ENCODE measurements at regions not wholly inside any gene's neighbourhood (a gene's known extent, or its start where the extent isn't known, plus 50 kb on each side); places are given as distances from the start of the nearest gene placed in this dataset.
"Not testable (repeated sequence)": the region's sequence is repeated elsewhere in the genome, so short reads cannot be mapped to it uniquely, and the experiment has no call there.

DNA sequence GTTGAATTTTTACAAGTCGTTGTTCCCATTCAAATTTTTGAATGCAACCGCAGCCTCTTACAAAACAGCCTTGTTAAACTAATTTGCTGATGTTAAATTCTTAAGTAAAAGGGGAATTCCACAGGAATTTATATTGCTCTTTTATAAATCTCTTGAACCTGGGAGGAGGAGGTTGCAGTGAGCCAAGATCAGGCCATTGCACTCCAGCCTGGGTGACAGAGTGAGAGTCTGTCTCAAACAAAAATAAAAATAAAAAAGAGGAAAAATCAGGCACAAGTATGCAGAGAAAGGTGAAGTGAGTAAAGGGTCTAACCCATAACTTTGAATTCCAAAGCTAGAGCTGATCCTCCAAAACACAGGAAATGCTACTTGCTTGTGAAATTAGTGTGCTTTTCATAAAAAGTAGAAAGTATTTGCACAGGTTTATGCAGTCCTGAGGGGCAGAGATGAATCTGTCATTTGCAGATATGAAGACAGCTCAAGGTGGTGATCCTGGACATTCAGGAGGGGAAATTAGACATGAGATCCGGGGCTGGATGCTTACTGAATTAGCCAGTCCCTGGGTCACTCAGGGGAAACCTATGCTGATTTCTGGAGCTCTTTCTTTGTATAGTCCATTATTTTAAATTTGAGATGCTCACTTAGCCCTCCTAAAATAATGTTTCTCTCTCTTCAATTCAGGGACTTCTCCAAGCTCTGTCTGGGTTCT is 53.7 kb downstream of the OR11H2 start:
- not testable (repeated sequence) for H3K27me3 ChIP-seq (ENCODE audit: control insufficient read depth, insufficient read depth, low read length); DNase-seq (ENCODE audit: low read depth); H3K4me3 ChIP-seq (ENCODE audit: low read depth, low read length); FAIRE-seq; H3K36me3 ChIP-seq (ENCODE audit: control insufficient read depth, insufficient read depth, low read length)

DNA sequence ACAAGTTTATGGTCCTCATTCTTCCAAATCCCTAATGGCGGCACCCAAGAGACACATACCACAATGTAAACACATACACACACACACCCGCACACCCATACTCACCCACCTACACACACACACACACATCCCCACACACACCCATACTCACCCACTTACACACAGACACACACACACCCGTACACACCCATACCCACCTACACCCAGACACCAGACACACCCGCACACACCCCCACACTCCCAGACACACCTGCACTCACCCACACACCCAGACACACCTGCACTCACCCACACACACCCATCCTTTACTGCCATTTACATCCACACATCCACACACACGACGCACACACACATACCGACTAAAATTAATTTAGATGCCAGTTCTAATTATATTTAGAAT is 55.0 kb downstream of the OR11H2 start:
- not testable (repeated sequence) for DNase-seq (ENCODE audit: low read depth); H3K27me3 ChIP-seq (ENCODE audit: control insufficient read depth, insufficient read depth, low read length); H3K36me3 ChIP-seq (ENCODE audit: control insufficient read depth, insufficient read depth, low read length); H3K4me3 ChIP-seq (ENCODE audit: low read depth, low read length)
- FAIRE-seq = peak; percentile 50

DNA sequence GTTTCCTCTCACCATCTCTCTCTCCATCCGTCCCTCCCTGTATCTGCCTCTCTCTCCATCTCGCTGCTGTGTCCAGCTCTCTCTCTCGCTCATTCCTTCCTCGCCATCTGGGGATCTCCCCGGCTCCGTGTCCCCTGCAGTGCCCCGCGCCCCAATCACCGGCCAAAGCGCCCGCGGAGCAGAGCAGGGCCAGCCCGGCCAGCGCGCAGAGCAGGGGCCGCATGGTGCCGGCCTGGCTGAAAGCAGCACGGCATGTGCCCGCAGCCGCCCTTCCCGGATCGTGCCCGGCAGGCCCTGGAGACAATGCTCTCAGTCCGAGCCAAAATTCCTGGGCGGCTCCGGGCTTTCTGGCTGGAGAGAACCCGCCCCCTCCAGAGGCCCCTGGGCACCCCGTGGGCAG is 75.1 kb downstream of the OR11H2 start:
- not testable (repeated sequence) for H3K4me3 ChIP-seq (ENCODE audit: low read depth, low read length); FAIRE-seq

DNA sequence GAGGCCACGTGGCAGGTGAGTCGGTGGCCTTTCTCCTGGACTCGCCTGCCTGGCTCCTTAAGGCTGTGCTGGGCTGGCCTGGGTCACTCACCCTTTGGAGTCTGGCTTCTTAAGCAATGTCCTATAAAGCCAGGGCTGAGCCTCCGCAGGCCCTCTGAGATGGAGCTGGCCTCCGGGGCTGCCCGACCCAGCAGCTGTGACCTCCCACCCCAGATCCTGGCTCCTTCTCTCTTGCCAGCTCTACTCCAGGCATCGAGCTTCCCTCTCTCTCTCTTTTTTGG is 75.7 kb downstream of the OR11H2 start:
- not testable (repeated sequence) for H3K27me3 ChIP-seq (ENCODE audit: control insufficient read depth, insufficient read depth, low read length); H3K36me3 ChIP-seq (ENCODE audit: control insufficient read depth, insufficient read depth, low read length); FAIRE-seq

More for the DNA sequence above, 75.1 kb downstream of the OR11H2 start:
- H3K27me3 ChIP-seq (ENCODE audit: control insufficient read depth, insufficient read depth, low read length); DNase-seq (ENCODE audit: low read depth); H3K36me3 ChIP-seq (ENCODE audit: control insufficient read depth, insufficient read depth, low read length): not testable (repeated sequence)

DNA sequence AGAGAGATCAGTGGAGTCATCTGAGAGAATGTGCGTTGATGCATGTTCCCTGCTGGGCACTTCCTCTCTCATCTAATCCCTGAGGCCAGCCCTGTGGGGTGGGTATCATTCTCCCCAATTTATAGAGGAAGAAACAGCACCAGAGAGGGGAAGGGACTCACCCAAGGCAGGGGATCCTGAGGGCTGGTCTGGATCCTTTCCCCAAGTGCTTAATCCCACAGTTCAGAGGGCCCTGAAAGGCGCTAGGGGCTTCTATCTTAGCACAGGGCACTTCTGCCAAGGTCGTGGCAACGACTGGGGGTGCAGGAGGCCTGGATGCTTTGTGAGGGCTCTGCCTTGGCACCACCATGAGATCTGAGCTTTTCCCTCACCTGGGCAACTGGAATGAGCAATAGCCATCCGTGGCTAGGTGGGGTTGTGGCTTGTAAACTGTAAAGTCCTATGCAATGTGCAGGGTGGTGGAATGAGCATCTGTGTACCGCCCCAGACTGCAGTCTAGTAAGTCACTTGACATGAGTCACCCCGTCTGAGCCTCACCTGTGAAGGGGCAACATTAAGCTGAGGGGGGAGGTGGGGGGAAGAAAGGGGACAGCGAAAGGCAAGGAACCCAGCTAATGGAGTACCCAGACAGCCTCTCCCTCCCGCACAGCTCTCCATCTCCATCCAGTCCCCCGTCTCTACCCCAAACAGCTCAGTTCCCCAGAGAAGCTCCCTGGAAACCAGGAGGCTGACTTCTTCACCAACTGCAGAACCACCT is 76.2 kb downstream of the OR11H2 start:
- not testable (repeated sequence) for DNase-seq (ENCODE audit: low read depth); FAIRE-seq; H3K4me3 ChIP-seq (ENCODE audit: low read depth, low read length); H3K36me3 ChIP-seq (ENCODE audit: control insufficient read depth, insufficient read depth, low read length); H3K27me3 ChIP-seq (ENCODE audit: control insufficient read depth, insufficient read depth, low read length)

More for the DNA sequence above, 75.7 kb downstream of the OR11H2 start:
- not testable (repeated sequence) for DNase-seq (ENCODE audit: low read depth); H3K4me3 ChIP-seq (ENCODE audit: low read depth, low read length)

DNA sequence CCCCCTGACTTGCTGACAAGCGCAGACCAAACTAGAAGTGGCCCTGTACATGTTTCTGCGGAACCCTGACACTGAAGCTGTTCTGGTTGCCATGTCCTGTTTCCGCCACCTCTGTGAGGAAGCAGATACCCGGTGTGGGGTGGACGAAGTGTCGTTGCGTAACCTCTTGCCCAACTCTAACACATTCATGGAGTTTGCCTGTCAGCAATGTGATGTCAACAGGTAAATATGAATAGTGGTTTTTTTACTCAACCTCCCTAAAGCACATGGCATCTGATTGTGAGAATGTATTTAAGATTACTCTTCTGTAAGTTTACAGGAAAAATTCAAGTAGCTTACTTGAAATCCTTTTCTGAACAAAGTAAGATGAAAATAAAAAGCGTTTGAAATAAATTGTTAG is 100.1 kb downstream of the OR11H2 start:
- H3K36me3 ChIP-seq (ENCODE audit: control insufficient read depth, insufficient read depth, low read length); H3K4me3 ChIP-seq (ENCODE audit: low read depth, low read length); H3K27me3 ChIP-seq (ENCODE audit: control insufficient read depth, insufficient read depth, low read length); FAIRE-seq; DNase-seq (ENCODE audit: low read depth): not testable (repeated sequence)

Measured in bronchial epithelial cell (primary cell).